Lung (tissue), 11 donors: ENCODE measurements at regions not wholly inside any gene's neighbourhood (a gene's known extent, or its start where the extent isn't known, plus 50 kb on each side); places are given as distances from the start of the nearest gene placed in this dataset.

Source experiments
- ATAC-seq: fragments of 200-7000 bp; cut with Tn5 transposase; one replicate; pipeline ENCODE4 v1.9.1; 2020; ENCODE audit warnings: moderate number of reproducible peaks; ENCODE audit not compliant: insufficient read depth, low FRiP score
- DNase-seq, 3 donors: peaks; one replicate each; pipeline ENCODE4 v3.0.0-alpha.2; 2013 to 2017
- H3K27ac ChIP-seq, 2 donors: one replicate each; pipeline ENCODE4 v1.5.1; 2013; ENCODE audit warnings: mild to moderate bottlenecking in 2 of 2, moderate library complexity in 2 of 2, control low read depth in 1 of 2, inconsistent platforms in 1 of 2, low read depth in 1 of 2, low read length in 1 of 2
- H3K27me3 ChIP-seq, 3 donors: one replicate each; pipeline ENCODE4 v1.5.1; 2013; ENCODE audit warnings: low read length in 2 of 3; ENCODE audit not compliant: control insufficient read depth in 3 of 3, insufficient read depth in 3 of 3
- H3K36me3 ChIP-seq, 4 donors: one replicate each; pipeline ENCODE4 v1.5.1; 2013; ENCODE audit warnings: low read length in 4 of 4, mild to moderate bottlenecking in 1 of 4, moderate library complexity in 1 of 4; ENCODE audit not compliant: control insufficient read depth in 4 of 4, insufficient read depth in 4 of 4
- H3K4me1 ChIP-seq, 5 donors: one replicate each; pipeline ENCODE4 v1.5.1; 2013; ENCODE audit warnings: low read length in 5 of 5, mild to moderate bottlenecking in 2 of 5, moderate library complexity in 1 of 5; ENCODE audit not compliant: control insufficient read depth in 5 of 5, insufficient read depth in 5 of 5
- H3K4me3 ChIP-seq: one replicate; pipeline ENCODE4 v1.5.1; 2013; ENCODE audit warnings: mild to moderate bottlenecking, control low read depth, moderate library complexity
- H3K9ac ChIP-seq, 2 donors: one replicate each; pipeline ENCODE4 v1.5.1; 2013; ENCODE audit warnings: low read length in 2 of 2, control low read depth in 1 of 2; ENCODE audit not compliant: insufficient read depth in 1 of 2
- H3K9me3 ChIP-seq, 4 donors: one replicate each; pipeline ENCODE4 v1.5.1; 2013; ENCODE audit warnings: low read length in 3 of 4, mild to moderate bottlenecking in 1 of 4, moderate library complexity in 1 of 4; ENCODE audit not compliant: control insufficient read depth in 4 of 4, insufficient read depth in 3 of 4
- WGBS, 2 donors: extraction: QIAGEN DNeasy Blood & Tissue Kit; methylation state at CpG; one replicate each; pipeline ENCODE4 v1.1.7; 2013; 5-methylcytosine and 5-hydroxymethylcytosine counted together
- TF ChIP-seq, protein P1 (sequence below): IDR thresholded peaks from 2 replicates; pipeline ENCODE4 v1.5.1; 2012; ENCODE audit warnings: mild to moderate bottlenecking; ENCODE audit errors: control extremely low read depth, extremely low read depth
- donor health status: control.
- donor health status: control.
- donor health status: Bipolar disorder and iron deficiency.
- donor health status: healthy.
- donor health status: DM: yes; HTN: yes; CAD: no.

DNA sequence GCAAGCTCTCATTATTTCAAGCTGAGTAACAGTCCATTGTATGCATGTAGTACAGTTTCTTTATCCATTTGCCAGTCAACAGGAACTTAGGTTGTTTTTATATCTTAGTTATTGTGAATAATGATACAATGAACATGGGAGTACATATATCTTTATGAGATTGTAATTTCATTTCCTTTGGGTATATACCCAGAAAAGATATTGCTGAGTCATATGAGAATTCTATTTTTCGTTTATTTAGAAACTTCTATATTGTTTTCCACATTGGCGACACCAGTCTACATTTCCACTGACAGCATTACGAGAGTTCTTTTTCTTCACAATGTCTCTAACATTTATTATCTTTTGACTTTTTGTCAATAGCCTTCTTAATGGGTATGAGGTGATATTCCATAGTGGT lies 477.8 kb upstream of the PAPPA start:
- H3K9ac ChIP-seq = no peak overlapping the region
- ATAC-seq (no peak), DNase-seq (no peak)
- WGBS, 2 donors = 67 to 88% methylated on average over 3 of the region's 3 CpGs
- TF ChIP-seq, protein P1, sequence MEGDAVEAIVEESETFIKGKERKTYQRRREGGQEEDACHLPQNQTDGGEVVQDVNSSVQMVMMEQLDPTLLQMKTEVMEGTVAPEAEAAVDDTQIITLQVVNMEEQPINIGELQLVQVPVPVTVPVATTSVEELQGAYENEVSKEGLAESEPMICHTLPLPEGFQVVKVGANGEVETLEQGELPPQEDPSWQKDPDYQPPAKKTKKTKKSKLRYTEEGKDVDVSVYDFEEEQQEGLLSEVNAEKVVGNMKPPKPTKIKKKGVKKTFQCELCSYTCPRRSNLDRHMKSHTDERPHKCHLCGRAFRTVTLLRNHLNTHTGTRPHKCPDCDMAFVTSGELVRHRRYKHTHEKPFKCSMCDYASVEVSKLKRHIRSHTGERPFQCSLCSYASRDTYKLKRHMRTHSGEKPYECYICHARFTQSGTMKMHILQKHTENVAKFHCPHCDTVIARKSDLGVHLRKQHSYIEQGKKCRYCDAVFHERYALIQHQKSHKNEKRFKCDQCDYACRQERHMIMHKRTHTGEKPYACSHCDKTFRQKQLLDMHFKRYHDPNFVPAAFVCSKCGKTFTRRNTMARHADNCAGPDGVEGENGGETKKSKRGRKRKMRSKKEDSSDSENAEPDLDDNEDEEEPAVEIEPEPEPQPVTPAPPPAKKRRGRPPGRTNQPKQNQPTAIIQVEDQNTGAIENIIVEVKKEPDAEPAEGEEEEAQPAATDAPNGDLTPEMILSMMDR = no peak
- no peaks in the 10 kb centered on the region for H3K36me3 ChIP-seq
- H3K9me3 ChIP-seq = peaks cover 0 to 2% (median 0%) of the 10 kb centered on the region in 4 donors
- no peaks in the 10 kb centered on the region for H3K27me3 ChIP-seq
- no peaks in the 10 kb centered on the region for H3K4me1 ChIP-seq
- H3K4me3 ChIP-seq = no peak overlapping the region
- H3K27ac ChIP-seq = no peak overlapping the region

DNA sequence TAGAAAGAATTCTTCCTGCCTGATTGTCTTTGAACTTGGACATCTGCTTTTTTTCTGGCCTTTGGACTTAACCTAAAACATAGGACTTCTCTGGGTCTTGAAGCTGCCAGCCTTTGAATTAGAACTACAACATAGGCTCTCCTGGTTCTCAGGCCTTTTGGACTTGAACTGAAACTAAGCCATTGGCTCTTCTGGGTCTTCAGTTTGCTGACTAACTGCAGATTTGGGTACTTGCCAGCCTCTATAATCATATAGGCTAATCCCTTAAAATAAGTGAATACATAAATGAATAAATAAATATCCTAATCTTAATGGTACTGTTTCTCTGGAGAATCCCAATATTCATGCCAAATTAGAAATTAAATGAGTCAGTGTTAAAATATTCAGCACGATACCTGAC lies 473.4 kb upstream of the PAPPA start:
- no peaks in the 10 kb centered on the region for H3K36me3 ChIP-seq
- TF ChIP-seq, protein P1 = no peak
- H3K4me3 ChIP-seq = no peak overlapping the region
- H3K27ac ChIP-seq = no peak overlapping the region
- no peaks in the 10 kb centered on the region for H3K27me3 ChIP-seq
- H3K4me1 ChIP-seq = no peaks in the 10 kb centered on the region
- DNase-seq = no peak
- ATAC-seq = no peak
- no peak overlapping the region for H3K9ac ChIP-seq
- WGBS, 2 donors = 80 to 83% methylated on average over 1 of the region's 1 CpG
- peaks cover 0 to 2% (median 0%) of the 10 kb centered on the region in 4 donors for H3K9me3 ChIP-seq

DNA sequence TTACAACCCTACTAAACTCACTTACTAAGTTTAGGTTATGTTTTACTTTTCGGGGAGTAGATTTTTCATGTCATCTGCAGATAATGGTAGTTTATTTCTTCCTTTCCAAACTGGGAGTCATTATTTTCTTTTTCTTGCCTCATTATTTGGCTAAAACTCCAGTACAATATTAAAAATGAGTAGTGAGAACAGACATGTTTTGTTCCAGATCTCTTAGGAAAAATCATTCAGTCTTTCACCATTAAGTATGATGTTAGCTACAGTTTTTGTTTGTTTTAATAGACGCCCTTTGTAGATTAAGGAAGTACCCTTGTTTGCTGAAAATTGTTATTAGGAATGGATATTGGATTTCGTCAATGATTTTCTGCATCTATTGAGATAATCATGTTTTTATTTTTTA lies 472.0 kb upstream of the PAPPA start:
- WGBS, 2 donors = 71 to 80% methylated on average over 3 of the region's 3 CpGs
- TF ChIP-seq, protein P1 = no peak
- no peak overlapping the region for H3K4me3 ChIP-seq

DNA sequence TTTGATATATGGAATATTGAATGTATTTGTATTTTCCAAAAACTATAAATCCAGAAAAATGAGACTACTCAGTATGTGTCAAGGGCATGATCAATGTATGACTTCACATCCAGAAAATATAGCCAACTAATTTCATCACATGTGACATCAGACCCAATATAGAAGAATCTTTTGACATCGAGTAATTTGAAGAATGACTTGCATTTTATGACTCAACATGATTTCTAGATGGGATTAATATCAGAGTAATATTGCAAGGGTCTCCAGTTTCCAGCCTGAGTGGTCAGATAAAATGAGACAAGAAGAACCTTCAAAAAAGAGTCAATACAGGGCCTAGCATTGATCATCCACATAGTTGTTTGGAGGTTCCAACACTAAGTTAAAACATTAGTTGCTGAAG lies 467.5 kb upstream of the PAPPA start:
- Histone ChIP-seq H3K4me3 (no peak overlapping the region), H3K27ac (no peak overlapping the region), H3K27me3 (no peaks in the 10 kb centered on the region), H3K36me3 (no peaks in the 10 kb centered on the region), H3K4me1 (no peaks in the 10 kb centered on the region), H3K9me3 (no peaks in the 10 kb centered on the region), H3K9ac (no peak overlapping the region)
- WGBS, 2 donors = 76 to 79% methylated on average over 1 of the region's 1 CpG
- ATAC-seq (no peak), DNase-seq (no peak)
- TF ChIP-seq, protein P1 = no peak

More for the DNA sequence above, 472.0 kb upstream of the PAPPA start:
- Histone ChIP-seq H3K27ac (no peak overlapping the region), H3K4me1 (no peaks in the 10 kb centered on the region), H3K36me3 (no peaks in the 10 kb centered on the region), H3K9ac (no peak overlapping the region), H3K9me3 (peaks cover 0 to 2% (median 0%) of the 10 kb centered on the region in 4 donors), H3K27me3 (no peaks in the 10 kb centered on the region)
- ATAC-seq (no peak), DNase-seq (no peak)
